ENCODE measurements at regions not wholly inside any gene's neighbourhood (a gene's known extent, or its start where the extent isn't known, plus 50 kb on each side); places are given as distances from the start of the nearest gene placed in this dataset.

DNA sequence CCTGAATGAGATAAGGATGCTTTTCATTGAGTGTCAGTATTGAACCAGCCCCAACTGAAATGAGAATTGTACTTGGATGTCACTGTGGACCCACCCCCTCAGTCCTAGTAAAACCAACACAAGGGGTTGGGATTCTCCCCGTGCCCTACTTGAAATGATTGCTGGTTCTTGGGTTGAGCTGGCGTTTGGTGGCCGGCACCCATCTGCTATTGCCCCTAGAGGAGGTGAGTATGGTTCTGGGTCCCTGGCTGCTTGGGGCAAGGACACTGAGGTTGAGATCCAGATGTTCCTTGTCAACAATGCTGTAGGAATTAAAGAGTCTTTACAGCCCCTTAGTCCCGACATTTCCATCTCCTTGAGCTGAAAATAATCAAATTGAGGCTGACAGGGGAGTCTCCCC is 170.0 kb upstream of the ZNF32 start:
- Histone ChIP-seq H3K27me3 (replicated peaks; ENCODE audit: insufficient read depth, low read length) (0 out of 2 replicates have a peak, but pooled peaks cover 4% of the 10 kb centered on the region), H2AFZ (ENCODE audit: low read length) (no peak overlapping the region), H3F3A (ENCODE audit: insufficient read depth, low read length) (peaks cover 10% of the 10 kb centered on the region), H3K79me2 (ENCODE audit: low read length) (no peaks in the 10 kb centered on the region), H4K20me1 (ENCODE audit: insufficient read depth, low read length) (no peaks in the 10 kb centered on the region), H3K9me3 (replicated peaks; ENCODE audit: insufficient read depth, low read length) (no peaks in the 10 kb centered on the region), H3K27ac (ENCODE audit: low read length) (no peak overlapping the region), H3K4me3 (ENCODE audit: low read length) (no peak overlapping the region), H3K9me2 (replicated peaks; ENCODE audit: insufficient read depth, low read length) (no peaks in the 10 kb centered on the region), H3K36me3 (replicated peaks; ENCODE audit: insufficient read depth, low read length) (no peaks in the 10 kb centered on the region), H3K4me1 (ENCODE audit: low read length) (peaks cover 18% of the 10 kb centered on the region), H3K9ac (ENCODE audit: low read length) (no peak overlapping the region), H3K4me2 (ENCODE audit: low read depth, low read length) (no peak overlapping the region)
- no peak for DNase-seq
- TF ChIP-seq, protein P1, sequence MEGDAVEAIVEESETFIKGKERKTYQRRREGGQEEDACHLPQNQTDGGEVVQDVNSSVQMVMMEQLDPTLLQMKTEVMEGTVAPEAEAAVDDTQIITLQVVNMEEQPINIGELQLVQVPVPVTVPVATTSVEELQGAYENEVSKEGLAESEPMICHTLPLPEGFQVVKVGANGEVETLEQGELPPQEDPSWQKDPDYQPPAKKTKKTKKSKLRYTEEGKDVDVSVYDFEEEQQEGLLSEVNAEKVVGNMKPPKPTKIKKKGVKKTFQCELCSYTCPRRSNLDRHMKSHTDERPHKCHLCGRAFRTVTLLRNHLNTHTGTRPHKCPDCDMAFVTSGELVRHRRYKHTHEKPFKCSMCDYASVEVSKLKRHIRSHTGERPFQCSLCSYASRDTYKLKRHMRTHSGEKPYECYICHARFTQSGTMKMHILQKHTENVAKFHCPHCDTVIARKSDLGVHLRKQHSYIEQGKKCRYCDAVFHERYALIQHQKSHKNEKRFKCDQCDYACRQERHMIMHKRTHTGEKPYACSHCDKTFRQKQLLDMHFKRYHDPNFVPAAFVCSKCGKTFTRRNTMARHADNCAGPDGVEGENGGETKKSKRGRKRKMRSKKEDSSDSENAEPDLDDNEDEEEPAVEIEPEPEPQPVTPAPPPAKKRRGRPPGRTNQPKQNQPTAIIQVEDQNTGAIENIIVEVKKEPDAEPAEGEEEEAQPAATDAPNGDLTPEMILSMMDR (IDR thresholded peaks at IDR 0.05; ENCODE audit: low read length) = no peak
- TF ChIP-seq EZH2 (optimal IDR thresholded peaks at IDR 0.05; ENCODE audit: low read depth, low read length) (no peak), EZH2phosphoT487 (IDR thresholded peaks at IDR 0.05; ENCODE audit: low read length) (no peak)

DNA sequence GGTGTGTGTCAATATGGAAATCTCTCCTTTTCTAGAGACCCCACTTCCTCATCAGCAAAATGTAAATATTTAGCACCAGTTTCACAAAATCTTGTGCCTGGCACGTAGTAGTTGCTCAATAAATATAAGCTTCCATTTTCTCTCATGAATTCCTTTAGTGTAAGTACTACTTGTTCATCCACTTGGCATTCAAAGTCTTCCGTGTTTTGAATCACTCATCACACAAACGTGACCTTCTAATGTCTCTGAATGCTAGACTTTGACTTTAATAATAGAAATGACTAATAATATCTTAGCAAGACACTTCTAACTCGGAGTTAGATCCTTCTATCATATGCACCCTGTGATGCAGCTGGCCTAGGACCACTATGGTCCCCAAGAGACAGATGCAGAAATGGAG is 168.7 kb upstream of the ZNF32 start:
- Histone ChIP-seq H3K36me3 (replicated peaks; ENCODE audit: insufficient read depth, low read length) (no peaks in the 10 kb centered on the region), H4K20me1 (ENCODE audit: insufficient read depth, low read length) (no peaks in the 10 kb centered on the region), H2AFZ (ENCODE audit: low read length) (no peak overlapping the region), H3K4me3 (ENCODE audit: low read length) (no peak overlapping the region), H3F3A (ENCODE audit: insufficient read depth, low read length) (peaks cover 10% of the 10 kb centered on the region), H3K27me3 (replicated peaks; ENCODE audit: insufficient read depth, low read length) (0 out of 2 replicates have a peak, but pooled peaks cover 4% of the 10 kb centered on the region), H3K4me1 (ENCODE audit: low read length) (peaks cover 15% of the 10 kb centered on the region), H3K9ac (ENCODE audit: low read length) (no peak overlapping the region), H3K9me2 (replicated peaks; ENCODE audit: insufficient read depth, low read length) (no peaks in the 10 kb centered on the region), H3K9me3 (replicated peaks; ENCODE audit: insufficient read depth, low read length) (no peaks in the 10 kb centered on the region), H3K27ac (ENCODE audit: low read length) (no peak overlapping the region), H3K79me2 (ENCODE audit: low read length) (no peaks in the 10 kb centered on the region), H3K4me2 (ENCODE audit: low read depth, low read length) (no peak overlapping the region)
- DNase-seq = no peak
- TF ChIP-seq EZH2phosphoT487 (IDR thresholded peaks at IDR 0.05; ENCODE audit: low read length) = no peak
- TF ChIP-seq EZH2 (optimal IDR thresholded peaks at IDR 0.05; ENCODE audit: low read depth, low read length) = no peak
- TF ChIP-seq, protein P1 (IDR thresholded peaks at IDR 0.05; ENCODE audit: low read length) = no peak

DNA sequence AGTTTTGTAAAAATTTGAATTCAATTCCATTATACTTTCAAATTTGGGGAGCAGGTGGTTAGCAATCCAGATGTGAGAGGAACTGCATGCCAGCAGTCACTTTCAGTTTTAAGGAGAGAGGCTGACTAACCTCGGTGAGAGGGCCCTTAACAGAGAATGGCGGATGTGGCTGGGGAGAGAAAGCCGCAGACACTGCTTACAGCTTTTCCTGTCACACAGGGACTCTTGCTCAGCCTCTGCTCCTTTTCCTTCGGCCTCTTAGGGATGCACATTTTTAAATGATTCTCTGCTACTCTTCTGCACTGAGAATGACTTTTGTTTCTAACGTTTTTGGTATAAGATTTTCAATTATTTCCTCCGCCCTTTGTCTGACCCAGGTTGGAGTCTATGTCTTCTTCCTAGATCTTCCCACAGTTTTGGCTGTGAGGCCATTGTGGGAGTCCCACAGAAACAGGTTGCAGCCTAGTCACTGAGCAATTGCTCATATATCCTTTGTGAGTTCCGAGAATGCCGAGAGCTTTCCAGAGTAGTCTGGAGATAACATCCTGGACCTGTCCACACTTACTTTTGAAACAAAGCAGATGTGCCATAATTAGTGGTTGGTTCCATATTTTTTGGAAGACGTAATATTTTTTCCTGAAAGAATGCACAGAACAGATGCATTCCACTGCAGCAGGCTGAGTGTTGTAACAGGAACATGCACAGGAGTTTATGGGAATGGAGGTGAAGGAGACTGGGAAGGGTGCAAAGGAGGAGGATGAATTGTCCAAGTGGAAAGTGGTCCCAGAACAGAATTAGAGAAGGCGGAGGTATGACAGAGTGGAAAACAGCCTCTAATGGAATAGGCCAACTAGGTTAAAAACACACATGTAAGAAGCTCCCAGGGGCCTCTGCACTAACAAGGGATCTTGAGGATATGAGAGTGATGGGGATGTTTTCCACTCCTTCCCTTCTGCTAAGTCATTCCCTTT is 168.0 kb upstream of the ZNF32 start:
- DNase-seq = peak; percentile 82
- H3F3A ChIP-seq (ENCODE audit: insufficient read depth, low read length) = peaks cover 10% of the 10 kb centered on the region
- peak overlapping the region; percentile 69 for H3K4me2 ChIP-seq (ENCODE audit: low read depth, low read length)
- no peak overlapping the region for H3K27ac ChIP-seq (ENCODE audit: low read length)
- no peak overlapping the region for H3K9ac ChIP-seq (ENCODE audit: low read length)
- H3K36me3 ChIP-seq (replicated peaks; ENCODE audit: insufficient read depth, low read length) = no peaks in the 10 kb centered on the region
- no peak overlapping the region for H3K4me3 ChIP-seq (ENCODE audit: low read length)
- no peak overlapping the region for H2AFZ ChIP-seq (ENCODE audit: low read length)
- 0 out of 2 replicates have a peak, but pooled peaks cover 4% of the 10 kb centered on the region for H3K27me3 ChIP-seq (replicated peaks; ENCODE audit: insufficient read depth, low read length)
- no peak for TF ChIP-seq EZH2 (optimal IDR thresholded peaks at IDR 0.05; ENCODE audit: low read depth, low read length)
- TF ChIP-seq EZH2phosphoT487 (IDR thresholded peaks at IDR 0.05; ENCODE audit: low read length) = no peak
- TF ChIP-seq, protein P1 (IDR thresholded peaks at IDR 0.05; ENCODE audit: low read length) = no peak
- peaks cover 15% of the 10 kb centered on the region for H3K4me1 ChIP-seq (ENCODE audit: low read length)
- no peaks in the 10 kb centered on the region for H4K20me1 ChIP-seq (ENCODE audit: insufficient read depth, low read length)
- H3K9me3 ChIP-seq (replicated peaks; ENCODE audit: insufficient read depth, low read length) = no peaks in the 10 kb centered on the region
- no peaks in the 10 kb centered on the region for H3K79me2 ChIP-seq (ENCODE audit: low read length)
- H3K9me2 ChIP-seq (replicated peaks; ENCODE audit: insufficient read depth, low read length) = no peaks in the 10 kb centered on the region
